PFSK-1 (cell line): ENCODE measurements at regions not wholly inside any gene's neighbourhood (a gene's known extent, or its start where the extent isn't known, plus 50 kb on each side); places are given as distances from the start of the nearest gene placed in this dataset.

Experiments used
- POLR2AphosphoS5 ChIP-seq: IDR thresholded peaks from 2 replicates; pipeline ENCODE4 v1.6.1; 2012; ENCODE audit warnings: low read depth, mild to moderate bottlenecking, control low read depth, low read length, moderate library complexity
- TF ChIP-seq, protein P1 (sequence below), 2 experiments: IDR thresholded peaks; 2 replicates each; pipeline versions ENCODE4 v1.6.1 to v1.8.0; 2011 to 2012; ENCODE audit warnings: low read depth in 2 of 2, low read length in 2 of 2, control low read depth in 1 of 2, inconsistent platforms in 1 of 2, mild to moderate bottlenecking in 1 of 2, moderate library complexity in 1 of 2; ENCODE audit not compliant: insufficient read depth in 1 of 2

DNA sequence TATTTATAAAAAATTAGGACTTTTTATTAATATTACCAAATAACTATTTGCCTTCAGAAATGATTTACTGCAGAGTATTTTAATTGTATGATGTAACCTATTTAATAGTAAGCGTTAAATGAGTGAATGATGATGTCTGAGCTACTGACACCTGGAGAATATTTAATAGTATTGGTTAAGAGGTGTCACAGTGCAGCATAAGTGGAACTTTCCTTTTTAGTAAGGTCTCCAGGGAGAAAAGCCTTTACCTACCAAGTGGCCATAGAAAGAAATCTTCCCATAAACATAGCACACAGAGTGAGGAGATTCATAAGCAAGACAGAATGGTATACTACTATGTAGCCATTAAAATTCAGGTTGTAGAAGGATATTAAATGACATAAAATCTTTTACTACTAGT is 441.7 kb downstream of the TBL1XR1 start:
- TF ChIP-seq, protein P1, sequence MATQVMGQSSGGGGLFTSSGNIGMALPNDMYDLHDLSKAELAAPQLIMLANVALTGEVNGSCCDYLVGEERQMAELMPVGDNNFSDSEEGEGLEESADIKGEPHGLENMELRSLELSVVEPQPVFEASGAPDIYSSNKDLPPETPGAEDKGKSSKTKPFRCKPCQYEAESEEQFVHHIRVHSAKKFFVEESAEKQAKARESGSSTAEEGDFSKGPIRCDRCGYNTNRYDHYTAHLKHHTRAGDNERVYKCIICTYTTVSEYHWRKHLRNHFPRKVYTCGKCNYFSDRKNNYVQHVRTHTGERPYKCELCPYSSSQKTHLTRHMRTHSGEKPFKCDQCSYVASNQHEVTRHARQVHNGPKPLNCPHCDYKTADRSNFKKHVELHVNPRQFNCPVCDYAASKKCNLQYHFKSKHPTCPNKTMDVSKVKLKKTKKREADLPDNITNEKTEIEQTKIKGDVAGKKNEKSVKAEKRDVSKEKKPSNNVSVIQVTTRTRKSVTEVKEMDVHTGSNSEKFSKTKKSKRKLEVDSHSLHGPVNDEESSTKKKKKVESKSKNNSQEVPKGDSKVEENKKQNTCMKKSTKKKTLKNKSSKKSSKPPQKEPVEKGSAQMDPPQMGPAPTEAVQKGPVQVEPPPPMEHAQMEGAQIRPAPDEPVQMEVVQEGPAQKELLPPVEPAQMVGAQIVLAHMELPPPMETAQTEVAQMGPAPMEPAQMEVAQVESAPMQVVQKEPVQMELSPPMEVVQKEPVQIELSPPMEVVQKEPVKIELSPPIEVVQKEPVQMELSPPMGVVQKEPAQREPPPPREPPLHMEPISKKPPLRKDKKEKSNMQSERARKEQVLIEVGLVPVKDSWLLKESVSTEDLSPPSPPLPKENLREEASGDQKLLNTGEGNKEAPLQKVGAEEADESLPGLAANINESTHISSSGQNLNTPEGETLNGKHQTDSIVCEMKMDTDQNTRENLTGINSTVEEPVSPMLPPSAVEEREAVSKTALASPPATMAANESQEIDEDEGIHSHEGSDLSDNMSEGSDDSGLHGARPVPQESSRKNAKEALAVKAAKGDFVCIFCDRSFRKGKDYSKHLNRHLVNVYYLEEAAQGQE (IDR thresholded peaks at IDR 0.05; ENCODE audit: insufficient read depth in 1 of 2, low read depth in 2 of 2, low read length in 2 of 2): no peak
- TF ChIP-seq POLR2AphosphoS5: no peak
